ENCODE measurements at regions not wholly inside any gene's neighbourhood (a gene's known extent, or its start where the extent isn't known, plus 50 kb on each side); places are given as distances from the start of the nearest gene placed in this dataset.

DNA sequence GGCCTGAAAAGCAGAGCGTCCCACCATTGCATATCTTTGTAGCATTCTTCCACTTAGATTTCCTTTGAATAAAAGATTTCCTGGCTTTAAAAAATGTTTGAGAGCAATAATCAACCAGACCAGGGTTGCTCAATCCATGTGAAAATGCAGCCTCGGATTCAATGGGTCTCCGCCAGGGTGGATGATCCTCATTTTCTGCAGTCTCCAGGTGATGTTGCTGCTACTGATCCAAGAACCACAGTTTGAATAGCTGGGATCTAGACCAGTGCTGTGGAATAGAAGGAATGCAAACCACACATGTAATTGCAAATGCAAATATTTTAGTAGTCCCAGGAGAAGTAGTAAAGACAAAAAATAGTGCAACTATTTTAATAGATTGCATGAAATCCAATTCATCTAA, 317.6 kb downstream of the IRX1 start:
- FAIRE-seq, result no peak
- CTCF ChIA-PET, result no interaction called here
- POLR2A ChIA-PET, result no interaction called here
- H3K79me2 ChIP-seq (ENCODE audit: control insufficient read depth, insufficient read depth, low read length), result no peaks in the 10 kb centered on the region
- intact Hi-C loops (cut with micrococcal nuclease), result no loop called here
- no peaks in the 10 kb centered on the region for H3K27me3 ChIP-seq (ENCODE audit: control insufficient read depth in 2 of 2, insufficient read depth in 2 of 2, low read length in 2 of 2)
- H3K4me2 ChIP-seq (ENCODE audit: insufficient read depth, low read length), result no peak overlapping the region
- DNase-seq (ENCODE audit: low read depth, low spot score), result no peak
- no peaks in the 10 kb centered on the region for H3K4me1 ChIP-seq (ENCODE audit: control insufficient read depth, extremely low read depth, insufficient read depth, low read length)
- H3K36me3 ChIP-seq (ENCODE audit: control insufficient read depth in 2 of 2, extremely low read depth in 1 of 2, insufficient read depth in 2 of 2, low read length in 2 of 2), result no peaks in the 10 kb centered on the region
- no peak overlapping the region for H3K27ac ChIP-seq (ENCODE audit: insufficient read depth, low read depth, low read length)
- TF ChIP-seq POLR2A (IDR thresholded peaks at IDR 0.05; ENCODE audit: low read depth, low read length), result no peak
- no peak for TF ChIP-seq GATA2 (IDR thresholded peaks at IDR 0.05; ENCODE audit: insufficient read depth, insufficient read length, low read depth, low read length)
- TF ChIP-seq POLR2AphosphoS5 (IDR thresholded peaks at IDR 0.05; ENCODE audit: insufficient read depth, low read depth, low read length), result no peak
- no peak for TF ChIP-seq JUN (IDR thresholded peaks at IDR 0.05; ENCODE audit: borderline replicate concordance, insufficient read depth, insufficient read length, low read depth)
- no peak for TF ChIP-seq CTCF (IDR thresholded peaks at IDR 0.05; ENCODE audit: extremely low read depth in 1 of 2, insufficient read depth in 1 of 2, low read depth in 1 of 2, low read length in 2 of 2)
- TF ChIP-seq MYC (IDR thresholded peaks at IDR 0.05; ENCODE audit: low read depth, low read length), result no peak
- TF ChIP-seq FOS (IDR thresholded peaks at IDR 0.05; ENCODE audit: borderline replicate concordance, insufficient read depth, low read length), result no peak
- H3K9me1 ChIP-seq (replicated peaks; ENCODE audit: control insufficient read depth, extremely low read depth, insufficient read depth, low read length), result no peaks in the 10 kb centered on the region
- dilution Hi-C loops (cut with MboI; ENCODE audit: extremely low pct_ligation_motif_present, low sequenced_read_pairs), result no loop called here
- peaks cover 6% of the 10 kb centered on the region for H3K9me3 ChIP-seq (replicated peaks; ENCODE audit: control insufficient read depth, insufficient read depth, low read length)
- no peak overlapping the region for H3K4me3 ChIP-seq (replicated peaks in 1 of 3; ENCODE audit: insufficient read depth in 1 of 3, low read depth in 1 of 3, low read length in 3 of 3)
- H3K9ac ChIP-seq (replicated peaks; ENCODE audit: extremely low read depth, insufficient read depth, low read length), result no peak overlapping the region
- no peak overlapping the region for H2AFZ ChIP-seq (ENCODE audit: low read depth, low read length)
- H4K20me1 ChIP-seq (replicated peaks; ENCODE audit: control insufficient read depth, extremely low read depth, insufficient read depth, low read length), result no peaks in the 10 kb centered on the region
- BruUV-seq (replicated peaks), result no TSS peak

- ChIA-PET CTCF (no interaction called here), POLR2A (no interaction called here)
- Histone ChIP-seq H3K27me3 (ENCODE audit: control insufficient read depth in 2 of 2, insufficient read depth in 2 of 2, low read length in 2 of 2) (no peaks in the 10 kb centered on the region), H3K4me1 (ENCODE audit: control insufficient read depth, extremely low read depth, insufficient read depth, low read length) (no peaks in the 10 kb centered on the region), H3K4me2 (ENCODE audit: insufficient read depth, low read length) (no peak overlapping the region), H3K9ac (replicated peaks; ENCODE audit: extremely low read depth, insufficient read depth, low read length) (no peak overlapping the region), H3K4me3 (replicated peaks in 1 of 3; ENCODE audit: insufficient read depth in 1 of 3, low read depth in 1 of 3, low read length in 3 of 3) (no peak overlapping the region), H3K9me1 (replicated peaks; ENCODE audit: control insufficient read depth, extremely low read depth, insufficient read depth, low read length) (no peaks in the 10 kb centered on the region), H4K20me1 (replicated peaks; ENCODE audit: control insufficient read depth, extremely low read depth, insufficient read depth, low read length) (no peaks in the 10 kb centered on the region), H3K9me3 (replicated peaks; ENCODE audit: control insufficient read depth, insufficient read depth, low read length) (no peaks in the 10 kb centered on the region), H3K27ac (ENCODE audit: insufficient read depth, low read depth, low read length) (no peak overlapping the region), H2AFZ (ENCODE audit: low read depth, low read length) (no peak overlapping the region), H3K36me3 (ENCODE audit: control insufficient read depth in 2 of 2, extremely low read depth in 1 of 2, insufficient read depth in 2 of 2, low read length in 2 of 2) (no peaks in the 10 kb centered on the region), H3K79me2 (ENCODE audit: control insufficient read depth, insufficient read depth, low read length) (no peaks in the 10 kb centered on the region)
- intact Hi-C loops (cut with micrococcal nuclease) (no loop called here), dilution Hi-C loops (cut with MboI; ENCODE audit: extremely low pct_ligation_motif_present, low sequenced_read_pairs) (no loop called here)
- TF ChIP-seq CTCF (IDR thresholded peaks at IDR 0.05; ENCODE audit: extremely low read depth in 1 of 2, insufficient read depth in 1 of 2, low read depth in 1 of 2, low read length in 2 of 2), result no peak
- no peak for TF ChIP-seq MAX (IDR thresholded peaks at IDR 0.05; ENCODE audit: insufficient read depth, insufficient read length)
- TF ChIP-seq EZH2 (IDR thresholded peaks at IDR 0.05; ENCODE audit: borderline replicate concordance, low read depth, low read length, severe bottlenecking), result no peak
- no peak for TF ChIP-seq POLR2AphosphoS5 (IDR thresholded peaks at IDR 0.05; ENCODE audit: insufficient read depth, low read depth, low read length)
- TF ChIP-seq MYC (IDR thresholded peaks at IDR 0.05; ENCODE audit: low read depth, low read length), result no peak
- no peak for FAIRE-seq
- no peak for DNase-seq (ENCODE audit: low read depth, low spot score)
- BruUV-seq (replicated peaks), result no TSS peak
These were observed 329.4 kb downstream of the IRX1 start for GRCh38 chr5:3925022-3925421.
